MCF 10A (cell line): ENCODE measurements at regions not wholly inside any gene's neighbourhood (a gene's known extent, or its start where the extent isn't known, plus 50 kb on each side); places are given as distances from the start of the nearest gene placed in this dataset.

Source experiments
- BruUV-seq: library from RNA; stranded (reverse); fragments of 400-500 nt; replicated peaks from 2 replicates; lab custom pipeline; 2021; lab: Mats Ljungman, UMichigan
- CTCF ChIA-PET: fragments of 300-600 bp; sonication (Branson Sonifier 250); formaldehyde crosslinking; extraction: SDS; loops from one replicate; lab custom pipeline; 2021; ENCODE audit warnings: antibody characterized with exemption, inconsistent platforms; lab: Yijun Ruan, JAX
- POLR2A ChIA-PET: fragments of 300-600, 350-650 bp; sonication (Branson Sonifier 250); formaldehyde crosslinking; extraction: SDS; loops from one replicate; lab custom pipeline; 2020; ENCODE audit warnings: antibody characterized with exemption, inconsistent platforms; lab: Yijun Ruan, JAX
- DNase-seq: peaks from one replicate; pipeline ENCODE4 v3.0.0-alpha.2; 2018; ENCODE audit not compliant: unreplicated experiment
- H3K27ac Mint-ChIP-seq: one replicate; pipeline ENCODE4 v1.8.0; 2022; ENCODE audit warnings: mild to moderate bottlenecking, low read depth, mixed read lengths; ENCODE audit not compliant: unreplicated experiment
- H3K27me3 Mint-ChIP-seq: one replicate; pipeline ENCODE4 v1.8.0; 2022; ENCODE audit warnings: mixed read lengths; ENCODE audit not compliant: insufficient read depth, unreplicated experiment
- H3K36me3 Mint-ChIP-seq: one replicate; pipeline ENCODE4 v1.8.0; 2022; ENCODE audit warnings: mild to moderate bottlenecking, moderate library complexity, mixed read lengths; ENCODE audit not compliant: insufficient read depth, unreplicated experiment
- H3K4me1 Mint-ChIP-seq: one replicate; pipeline ENCODE4 v1.8.0; 2022; ENCODE audit warnings: mixed read lengths; ENCODE audit not compliant: insufficient read depth, unreplicated experiment
- H3K4me3 Mint-ChIP-seq: one replicate; pipeline ENCODE4 v1.8.0; 2022; ENCODE audit warnings: mild to moderate bottlenecking, moderate library complexity, mixed read lengths; ENCODE audit not compliant: unreplicated experiment
- H3K9me3 Mint-ChIP-seq: one replicate; pipeline ENCODE4 v1.8.0; 2022; ENCODE audit warnings: mixed read lengths; ENCODE audit not compliant: unreplicated experiment
- CTCF ChIP-seq: fragments of 200-600 bp; IDR thresholded peaks from one replicate; pipeline ENCODE4 v1.8.0; 2022; ENCODE audit warnings: antibody characterized with exemption, mild to moderate bottlenecking; ENCODE audit not compliant: unreplicated experiment
- intact Hi-C: fragments of 100-400 bp; cut with micrococcal nuclease; formaldehyde crosslinking; loops from 2 replicates; pipeline ENCODE4 v1.14.1; 2022

- H3K9me3 Mint-ChIP-seq = no peaks in the 10 kb centered on the region
- H3K36me3 Mint-ChIP-seq = no peaks in the 10 kb centered on the region
- TF ChIP-seq CTCF = no peak
- DNase-seq = no peak
- ChIA-PET POLR2A (no interaction called here), CTCF (interaction anchor here (0.6 kb wide), 1 partner anchor 1537 kb away, joined by 3 read pairs; no protein-coding TSS in a partner anchor)
- no peak overlapping the region for H3K27ac Mint-ChIP-seq
- H3K27me3 Mint-ChIP-seq = no peaks in the 10 kb centered on the region
- peaks cover 5% of the 10 kb centered on the region for H3K4me1 Mint-ChIP-seq
- H3K4me3 Mint-ChIP-seq = no peak overlapping the region
- BruUV-seq = no TSS peak
- intact Hi-C loops = loop anchor here (5.0 to 10.0 kb wide), 2 partner anchors 1109 to 1421 kb away; no protein-coding TSS in a partner anchor
Observed at GRCh38 chr10:3235996-3236510, 63.5 kb upstream of the PITRM1 start.

- CTCF ChIA-PET = interaction anchor here (0.6 kb wide), 1 partner anchor 1537 kb away, joined by 3 read pairs; no protein-coding TSS in a partner anchor
- POLR2A ChIA-PET = no interaction called here
- no peaks in the 10 kb centered on the region for H3K27me3 Mint-ChIP-seq
- TF ChIP-seq CTCF = no peak
- intact Hi-C loops = loop anchor here (5.0 to 10.0 kb wide), 2 partner anchors 1109 to 1422 kb away; no protein-coding TSS in a partner anchor
- no peaks in the 10 kb centered on the region for H3K36me3 Mint-ChIP-seq
- no peak overlapping the region for H3K27ac Mint-ChIP-seq
- DNase-seq = no peak
- no TSS peak for BruUV-seq
- no peaks in the 10 kb centered on the region for H3K9me3 Mint-ChIP-seq
- no peak overlapping the region for H3K4me3 Mint-ChIP-seq
- H3K4me1 Mint-ChIP-seq = peaks cover 5% of the 10 kb centered on the region
Observed at GRCh38 chr10:3235395-3235794, 62.8 kb upstream of the PITRM1 start.

GRCh38 chr10:3233486-3233990, 61.0 kb upstream of the PITRM1 start:
- intact Hi-C loops = loop anchor here (10.0 kb wide), 1 partner anchor 1111 kb away; no protein-coding TSS in a partner anchor
- CTCF ChIA-PET = no interaction called here
- TF ChIP-seq CTCF = no peak

GRCh38 chr10:3231951-3232730, 59.6 kb upstream of the PITRM1 start:
- no TSS peak for BruUV-seq
- no peak overlapping the region for H3K4me3 Mint-ChIP-seq
- POLR2A ChIA-PET = interaction anchor here (0.7 kb wide), 1 partner anchor 1510 kb away, joined by 3 read pairs; no protein-coding TSS in a partner anchor
- no peaks in the 10 kb centered on the region for H3K9me3 Mint-ChIP-seq
- CTCF ChIA-PET = no interaction called here
- no peak overlapping the region for H3K27ac Mint-ChIP-seq
- intact Hi-C loops = loop anchor here (10.0 kb wide), 1 partner anchor 1113 kb away; no protein-coding TSS in a partner anchor
- no peaks in the 10 kb centered on the region for H3K36me3 Mint-ChIP-seq
- H3K27me3 Mint-ChIP-seq = no peaks in the 10 kb centered on the region
- no peak for TF ChIP-seq CTCF
- H3K4me1 Mint-ChIP-seq = peaks cover 15% of the 10 kb centered on the region
- peak; percentile 6 for DNase-seq

More at GRCh38 chr10:3233486-3233990, 61.0 kb upstream of the PITRM1 start:
- Mint-ChIP-seq H3K27me3 (no peaks in the 10 kb centered on the region), H3K9me3 (no peaks in the 10 kb centered on the region), H3K4me3 (no peak overlapping the region), H3K36me3 (no peaks in the 10 kb centered on the region), H3K4me1 (peaks cover under 1% of the 10 kb centered on the region), H3K27ac (no peak overlapping the region)
- POLR2A ChIA-PET = interaction anchor here (0.9 kb wide), 1 partner anchor 552 kb away, joined by 5 read pairs; the partner anchor contains the start of gene KLF6
- no TSS peak for BruUV-seq
- DNase-seq = no peak
